Parathyroid adenoma (tissue), 2 donors: ENCODE measurements at regions not wholly inside any gene's neighbourhood (a gene's known extent, or its start where the extent isn't known, plus 50 kb on each side); places are given as distances from the start of the nearest gene placed in this dataset.

ENCODE experiments used
- H2AFZ ChIP-seq: fragments of 300-600 bp; sonication (generic); one replicate; pipeline ENCODE4 v1.7.0; 2017; ENCODE audit warnings: antibody characterized with exemption, mild to moderate bottlenecking
- H3K27ac ChIP-seq: fragments of 300-600 bp; sonication (generic); one replicate; pipeline ENCODE4 v1.7.0; 2017
- H3K27me3 ChIP-seq: fragments of 300-600 bp; sonication (generic); one replicate; pipeline ENCODE4 v1.7.0; 2017; ENCODE audit warnings: low read length; ENCODE audit not compliant: control insufficient read depth, insufficient read depth
- H3K36me3 ChIP-seq: fragments of 300-600 bp; sonication (generic); one replicate; pipeline ENCODE4 v1.7.0; 2017; ENCODE audit warnings: low read length; ENCODE audit not compliant: control insufficient read depth, insufficient read depth
- H3K4me1 ChIP-seq: fragments of 300-600 bp; sonication (generic); one replicate; pipeline ENCODE4 v1.7.0; 2017; ENCODE audit warnings: control low read depth
- H3K4me2 ChIP-seq: fragments of 300-600 bp; sonication (generic); one replicate; pipeline ENCODE4 v1.7.0; 2017; ENCODE audit warnings: low read length
- H3K4me3 ChIP-seq: fragments of 300-600 bp; sonication (generic); one replicate; pipeline ENCODE4 v1.7.0; 2017; ENCODE audit warnings: low read depth, low read length
- H3K79me2 ChIP-seq: fragments of 300-600 bp; sonication (generic); one replicate; pipeline ENCODE4 v1.7.0; 2017; ENCODE audit warnings: control low read depth
- H3K9ac ChIP-seq: fragments of 300-600 bp; sonication (generic); one replicate; pipeline ENCODE4 v1.7.0; 2017; ENCODE audit warnings: mild to moderate bottlenecking
- H3K9me3 ChIP-seq: fragments of 300-600 bp; sonication (generic); one replicate; pipeline ENCODE4 v1.7.0; 2017; ENCODE audit warnings: low read length; ENCODE audit not compliant: control insufficient read depth
- CTCF ChIP-seq: fragments of 300-600 bp; sonication (generic); IDR thresholded peaks from one replicate; pipeline ENCODE4 v1.7.0; 2017; ENCODE audit warnings: antibody characterized with exemption, mild to moderate bottlenecking
- donor health status: primary hyperparathyroidism.

DNA sequence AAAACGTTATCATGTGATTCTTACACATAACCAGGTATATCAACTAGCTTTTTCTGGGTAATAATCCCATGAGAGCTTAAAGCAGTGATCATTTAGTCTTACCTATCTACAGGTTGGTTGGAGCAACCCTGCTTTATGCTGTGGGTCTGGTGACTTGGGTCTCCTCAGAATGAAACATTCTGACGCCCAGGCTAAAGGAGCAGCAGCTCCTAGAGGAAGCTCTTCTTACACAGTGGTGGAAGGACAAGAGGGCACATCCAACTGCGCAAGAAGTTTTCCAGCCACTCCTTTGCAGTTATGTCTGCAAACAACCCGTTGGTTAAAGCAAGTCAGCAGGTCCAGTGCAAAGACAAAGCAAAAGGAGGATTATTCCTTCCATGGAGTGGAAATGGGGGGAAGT, 377.5 kb downstream of the EDEM1 start:
- H3K4me3 ChIP-seq, result no peak overlapping the region
- H3K36me3 ChIP-seq, result no peaks in the 10 kb centered on the region
- H3K4me1 ChIP-seq, result no peaks in the 10 kb centered on the region
- H3K9me3 ChIP-seq, result peaks cover 2% of the 10 kb centered on the region
- no peak overlapping the region for H3K27ac ChIP-seq
- no peak overlapping the region for H2AFZ ChIP-seq
- H3K27me3 ChIP-seq, result no peaks in the 10 kb centered on the region
- H3K9ac ChIP-seq, result no peak overlapping the region
- H3K4me2 ChIP-seq, result no peak overlapping the region
- no peak for TF ChIP-seq CTCF
- no peaks in the 10 kb centered on the region for H3K79me2 ChIP-seq

- H3K4me1 ChIP-seq, result no peaks in the 10 kb centered on the region
- H3K4me2 ChIP-seq, result no peak overlapping the region
- no peaks in the 10 kb centered on the region for H3K79me2 ChIP-seq
- H3K27me3 ChIP-seq, result no peaks in the 10 kb centered on the region
- H3K9me3 ChIP-seq, result peaks cover 2% of the 10 kb centered on the region
- H3K4me3 ChIP-seq, result no peak overlapping the region
- H3K36me3 ChIP-seq, result no peaks in the 10 kb centered on the region
- no peak overlapping the region for H3K9ac ChIP-seq
- TF ChIP-seq CTCF, result no peak
- no peak overlapping the region for H3K27ac ChIP-seq
- no peak overlapping the region for H2AFZ ChIP-seq
Observed at GRCh38 chr3:5567113-5567512, 379.6 kb downstream of the EDEM1 start.

DNA sequence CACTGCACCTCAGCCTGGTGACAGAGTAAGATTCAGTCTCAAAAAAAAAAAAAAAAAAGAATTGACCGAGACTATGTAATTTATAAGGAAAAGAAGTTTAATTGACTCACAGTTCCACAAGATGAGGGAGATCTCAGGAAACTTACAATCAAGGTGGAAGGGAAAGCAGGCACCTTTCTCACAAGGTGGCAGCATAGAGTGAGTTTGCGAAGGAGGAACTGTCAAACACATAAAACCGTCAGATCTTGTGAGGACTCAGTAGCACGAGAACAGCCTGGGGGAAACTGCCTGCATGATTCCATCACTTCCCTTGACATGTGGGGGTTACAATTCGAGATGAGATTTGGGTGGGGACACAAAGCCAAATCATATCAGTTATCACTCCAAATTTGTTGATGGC, 380.9 kb downstream of the EDEM1 start:
- no peak overlapping the region for H3K9ac ChIP-seq
- H3K79me2 ChIP-seq, result no peaks in the 10 kb centered on the region
- no peak overlapping the region for H2AFZ ChIP-seq
- H3K4me1 ChIP-seq, result no peaks in the 10 kb centered on the region
- peaks cover 2% of the 10 kb centered on the region for H3K9me3 ChIP-seq
- no peaks in the 10 kb centered on the region for H3K27me3 ChIP-seq
- no peak overlapping the region for H3K4me2 ChIP-seq
- no peak overlapping the region for H3K27ac ChIP-seq
- H3K36me3 ChIP-seq, result no peaks in the 10 kb centered on the region
- H3K4me3 ChIP-seq, result no peak overlapping the region
- TF ChIP-seq CTCF, result no peak

GRCh38 chr3:5569152-5569551, 381.6 kb downstream of the EDEM1 start:
- no peak overlapping the region for H3K9ac ChIP-seq
- no peaks in the 10 kb centered on the region for H3K36me3 ChIP-seq
- no peaks in the 10 kb centered on the region for H3K4me1 ChIP-seq
- peaks cover 2% of the 10 kb centered on the region for H3K9me3 ChIP-seq
- no peak overlapping the region for H3K4me3 ChIP-seq
- H3K79me2 ChIP-seq, result no peaks in the 10 kb centered on the region
- no peak overlapping the region for H3K27ac ChIP-seq
- H3K27me3 ChIP-seq, result no peaks in the 10 kb centered on the region
- TF ChIP-seq CTCF, result no peak
- no peak overlapping the region for H2AFZ ChIP-seq
- no peak overlapping the region for H3K4me2 ChIP-seq

- H3K4me1 ChIP-seq, result no peaks in the 10 kb centered on the region
- no peak for TF ChIP-seq CTCF
- no peaks in the 10 kb centered on the region for H3K27me3 ChIP-seq
- no peak overlapping the region for H3K4me2 ChIP-seq
- peaks cover 2% of the 10 kb centered on the region for H3K9me3 ChIP-seq
- H3K79me2 ChIP-seq, result no peaks in the 10 kb centered on the region
- H2AFZ ChIP-seq, result no peak overlapping the region
- H3K27ac ChIP-seq, result no peak overlapping the region
- no peaks in the 10 kb centered on the region for H3K36me3 ChIP-seq
- H3K9ac ChIP-seq, result no peak overlapping the region
- no peak overlapping the region for H3K4me3 ChIP-seq
Observed at GRCh38 chr3:5572168-5572567, 384.7 kb downstream of the EDEM1 start.
